HG02870 (cell line): ENCODE measurements at regions not wholly inside any gene's neighbourhood (a gene's known extent, or its start where the extent isn't known, plus 50 kb on each side); places are given as distances from the start of the nearest gene placed in this dataset.

Experiments
- ATAC-seq: cut with Tn5 transposase; IDR thresholded peaks from one replicate; pipeline ENCODE4 v1.9.1; 2021; ENCODE audit warnings: mild to moderate bottlenecking, moderate library complexity; ENCODE audit not compliant: unreplicated experiment

DNA sequence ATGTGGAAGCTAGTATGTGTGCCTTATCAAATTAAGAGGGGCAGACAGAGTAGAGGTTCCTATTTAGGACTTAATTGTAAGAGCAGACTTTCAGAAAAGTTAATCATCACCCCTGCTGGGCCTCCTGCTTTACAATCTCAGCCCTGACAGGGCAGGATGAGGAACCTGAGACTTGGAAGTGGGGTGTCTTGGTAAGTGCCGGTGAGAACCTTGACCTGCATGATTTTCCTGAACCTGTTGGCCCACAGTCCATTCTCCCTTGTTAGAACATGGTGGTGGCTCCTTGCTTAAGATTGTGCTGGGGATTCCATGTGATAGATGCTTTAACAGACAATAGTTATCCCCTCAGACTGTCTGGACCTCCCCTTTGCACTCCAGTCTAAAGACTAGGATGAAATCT is 141.7 kb upstream of the TMEM72 start:
- ATAC-seq, result no peak

DNA sequence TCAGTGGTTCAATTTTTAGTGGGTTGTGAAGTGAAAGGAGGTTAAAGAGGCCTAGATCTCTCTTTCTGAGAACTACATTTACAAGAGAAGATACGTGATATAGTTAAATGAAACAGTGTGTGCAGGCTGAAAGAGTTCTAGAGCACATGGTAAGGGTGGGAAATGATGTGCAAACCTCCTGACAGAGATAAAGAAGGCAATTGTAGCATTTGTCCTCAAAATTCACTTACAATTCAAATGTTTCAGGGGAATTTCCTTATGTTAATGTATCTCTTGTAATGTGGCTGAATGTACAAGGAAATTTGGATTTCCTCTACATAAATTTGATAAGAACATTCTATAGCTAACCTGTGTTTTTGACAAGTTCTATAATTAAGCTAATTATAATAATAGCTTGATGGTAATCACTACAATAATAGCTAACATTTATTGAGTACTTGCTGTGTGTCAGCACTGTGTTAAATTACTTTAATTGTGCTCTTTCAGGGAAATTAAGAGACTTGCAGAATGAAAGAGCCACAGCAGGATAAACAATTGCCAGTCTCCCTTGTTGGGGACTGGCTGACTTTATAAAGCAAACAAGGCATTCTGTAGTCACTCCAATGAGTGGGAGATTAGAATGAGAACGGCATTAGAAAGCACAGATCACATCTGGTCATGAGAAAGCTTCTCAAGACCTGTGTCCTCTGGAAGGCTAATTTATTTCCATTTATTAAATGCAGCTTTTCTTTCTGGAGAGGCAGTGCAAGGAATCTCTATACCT is 139.7 kb upstream of the TMEM72 start:
- no peak for ATAC-seq

DNA sequence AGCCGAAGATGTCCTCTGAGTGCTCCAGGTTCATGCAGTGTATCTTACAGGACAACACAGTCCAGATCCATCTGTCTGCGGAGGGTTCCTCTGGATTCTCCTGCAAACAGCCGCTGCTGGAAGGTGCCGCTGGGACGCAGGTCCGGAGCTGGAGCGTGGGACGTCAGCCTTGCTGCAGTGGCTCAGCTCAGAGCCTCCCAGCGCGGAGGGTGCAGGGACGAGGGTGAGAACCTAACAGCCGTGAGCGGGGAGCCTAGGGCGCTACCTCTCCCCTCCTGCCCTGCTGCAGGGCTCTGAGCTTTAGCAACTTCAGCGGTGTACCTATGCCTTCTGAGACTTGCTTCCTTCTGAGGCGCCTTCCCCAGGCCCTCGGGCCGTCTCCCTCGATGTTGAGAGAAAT is 137.6 kb upstream of the TMEM72 start:
- ATAC-seq, result no peak

DNA sequence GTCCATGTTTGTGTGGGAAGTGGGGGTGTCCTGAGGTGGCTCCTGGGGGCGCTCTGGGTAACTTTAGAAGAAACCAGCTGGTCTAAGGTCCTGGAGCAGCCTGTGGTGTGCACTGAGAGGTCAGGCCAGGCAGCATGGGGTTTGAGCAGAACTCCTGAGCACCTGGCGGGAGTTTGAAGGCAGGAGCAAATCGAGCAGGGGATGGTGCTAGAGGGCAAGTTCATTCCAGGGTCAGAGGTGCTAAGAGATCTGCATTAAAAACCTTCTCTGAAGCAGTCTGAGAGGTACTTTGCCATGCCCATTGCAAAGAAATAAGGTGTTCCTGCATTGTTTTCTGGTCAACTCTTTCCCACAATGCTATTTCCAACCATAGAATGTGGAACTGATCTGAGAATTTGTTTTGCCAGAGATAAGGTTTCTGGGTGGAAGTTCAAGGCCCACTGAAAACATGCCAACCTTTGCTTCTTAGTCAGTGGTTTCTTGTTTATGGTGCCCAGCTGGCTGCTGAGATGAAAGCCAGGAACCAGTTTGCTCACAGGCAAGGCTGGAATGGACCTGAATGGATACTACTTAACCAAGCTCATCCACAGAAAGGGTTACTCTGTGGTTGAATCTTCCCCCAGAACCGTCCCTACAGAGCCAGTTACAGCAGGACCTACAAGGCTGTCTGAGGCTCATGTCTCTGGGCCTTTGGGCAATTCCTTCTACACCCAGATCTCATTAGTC is 136.3 kb upstream of the TMEM72 start:
- no peak for ATAC-seq

DNA sequence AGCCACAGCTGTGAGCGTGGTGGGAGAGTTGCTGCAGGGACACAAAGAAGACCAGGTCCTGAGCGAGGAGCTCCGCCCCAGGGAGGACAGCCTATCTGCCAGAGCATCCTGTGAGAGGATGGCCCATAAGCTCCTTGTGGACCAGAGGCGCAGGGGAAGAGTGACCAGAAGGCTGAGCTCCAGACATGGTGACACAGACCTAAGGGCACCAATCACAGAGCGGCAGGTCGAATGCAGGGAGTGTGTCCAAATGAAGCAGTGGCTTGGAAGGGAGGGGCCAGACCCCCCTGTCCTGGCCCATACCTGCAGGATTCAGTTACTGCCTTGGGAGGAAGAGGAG is 135.8 kb upstream of the TMEM72 start:
- ATAC-seq, result no peak

DNA sequence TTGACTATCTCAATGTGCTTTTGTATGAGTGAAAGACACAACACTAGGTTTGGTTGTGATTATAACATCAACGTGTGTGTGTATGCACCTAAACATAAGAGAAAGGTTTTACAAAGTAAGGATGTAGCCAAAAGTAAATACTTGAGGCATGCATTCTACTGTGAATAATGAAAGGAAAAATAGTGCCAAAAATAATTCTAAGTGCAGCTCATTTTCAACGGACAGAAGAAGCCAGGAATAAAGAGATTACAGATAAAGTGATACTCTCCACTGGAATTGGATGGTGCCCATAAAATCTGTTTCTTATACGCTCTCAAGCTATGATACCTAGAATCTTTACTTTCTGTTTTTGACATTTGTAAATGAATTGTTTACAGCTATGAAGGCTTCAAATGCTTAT is 135.0 kb upstream of the TMEM72 start:
- ATAC-seq, result no peak

DNA sequence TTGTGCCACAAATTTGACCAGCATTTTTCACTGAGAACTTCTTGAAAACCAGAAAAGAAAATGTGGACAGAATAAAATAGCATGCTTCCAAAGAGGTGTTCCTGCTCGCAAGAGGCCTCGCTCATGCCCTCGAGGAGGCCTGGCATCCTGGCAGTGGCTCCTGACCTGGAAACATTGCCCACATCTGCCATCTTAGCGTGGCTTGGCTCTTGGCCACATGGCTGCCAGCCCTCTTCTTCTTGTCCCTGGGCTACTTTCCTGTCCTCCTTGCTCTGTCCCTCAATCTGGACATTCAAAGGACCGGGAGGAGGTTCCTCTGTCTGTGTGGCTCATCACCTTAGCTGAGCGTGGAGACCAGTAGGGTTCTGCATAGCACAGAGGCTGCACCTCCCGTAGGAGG is 131.6 kb upstream of the TMEM72 start:
- ATAC-seq, result no peak

DNA sequence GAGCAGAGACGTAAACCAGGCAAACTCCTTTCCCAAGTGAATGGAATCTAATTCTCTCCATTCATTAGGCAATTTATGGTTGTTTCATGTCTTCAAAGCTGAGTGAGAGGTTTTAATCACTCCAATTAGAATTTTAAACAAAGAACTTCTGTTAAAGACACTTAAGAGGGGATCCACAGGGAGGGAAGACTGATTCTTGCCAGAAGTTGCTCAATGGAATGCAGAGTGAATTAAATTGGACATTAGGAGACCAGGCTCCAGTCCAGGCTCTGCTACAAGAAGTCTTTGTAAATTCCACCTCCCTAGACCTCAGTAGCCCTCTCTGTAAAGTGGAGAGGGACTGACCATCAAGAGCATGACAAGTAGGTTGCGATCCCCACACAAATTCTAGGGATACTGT is 130.7 kb upstream of the TMEM72 start:
- no peak for ATAC-seq

DNA sequence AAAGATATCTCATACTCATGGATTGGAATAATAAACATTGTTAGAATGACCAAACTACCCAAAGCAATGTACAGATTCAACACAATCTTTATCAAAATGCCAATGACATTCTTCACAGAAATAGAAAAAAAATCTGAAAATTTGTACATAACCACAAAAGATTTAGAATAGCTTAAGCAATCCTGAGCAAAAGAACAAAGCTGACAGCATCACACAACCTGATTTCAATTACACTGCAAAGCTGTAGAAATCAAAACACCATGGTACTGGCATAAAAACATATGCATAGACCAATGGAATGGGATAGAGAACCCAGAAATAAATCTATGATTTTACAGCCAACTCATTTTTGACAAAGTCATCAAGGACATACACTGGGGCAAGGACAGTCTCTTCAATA is 130.0 kb upstream of the TMEM72 start:
- ATAC-seq, result no peak

DNA sequence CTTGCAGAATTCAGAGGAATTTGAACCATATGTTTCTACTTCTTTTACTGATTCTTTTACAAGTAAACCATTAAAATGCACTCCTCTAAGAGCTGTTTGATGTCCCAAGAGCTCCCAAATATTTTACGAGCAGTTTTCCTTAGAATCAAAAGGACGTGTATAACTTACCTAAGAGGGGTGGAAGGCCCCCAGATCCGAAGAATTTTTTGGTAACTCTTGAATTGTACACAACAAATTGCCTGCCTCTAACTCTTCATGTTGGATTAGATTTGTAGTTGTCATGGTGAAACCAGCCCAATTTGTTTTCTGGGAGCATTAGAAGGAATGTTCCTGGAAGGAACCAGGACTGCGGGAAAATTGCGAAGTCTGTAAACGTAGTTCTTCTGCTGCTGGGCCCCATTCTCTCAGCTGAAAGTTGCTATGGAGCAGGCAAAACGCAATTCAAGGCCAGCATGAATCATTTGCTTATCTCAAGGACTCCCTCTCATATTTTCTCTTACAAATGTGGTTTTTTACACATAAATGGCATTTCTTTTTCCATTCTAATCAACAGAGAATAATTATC is 124.8 kb upstream of the TMEM72 start:
- ATAC-seq, result no peak

DNA sequence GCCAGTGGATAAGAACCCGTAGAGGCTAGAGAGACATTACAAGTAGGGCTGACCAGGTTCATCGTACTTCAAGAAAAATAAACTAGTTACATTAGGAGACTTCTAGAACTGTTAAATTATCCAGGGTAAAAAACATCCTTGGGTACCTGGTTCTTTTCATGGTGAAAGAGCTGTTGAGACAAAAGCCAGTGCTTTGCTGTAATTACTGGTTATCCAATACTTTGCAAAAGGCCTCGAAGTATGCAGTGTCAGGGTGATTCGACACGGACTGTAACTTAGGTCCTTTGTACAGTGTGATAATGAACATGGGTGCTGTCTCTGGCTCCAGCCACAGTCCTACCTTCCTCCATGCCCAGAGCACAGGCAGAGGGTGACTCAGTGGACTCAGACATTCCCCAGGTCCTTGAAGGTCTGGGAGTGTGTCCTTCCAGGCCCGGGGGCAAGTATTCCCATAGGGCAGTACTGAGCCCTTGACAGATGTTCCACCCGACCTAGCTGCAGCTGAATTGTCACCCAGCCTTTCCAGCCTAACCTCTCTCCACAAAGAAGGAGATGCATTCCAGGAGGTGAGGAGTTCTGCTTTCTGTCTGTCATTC is 123.6 kb upstream of the TMEM72 start:
- ATAC-seq, result no peak

DNA sequence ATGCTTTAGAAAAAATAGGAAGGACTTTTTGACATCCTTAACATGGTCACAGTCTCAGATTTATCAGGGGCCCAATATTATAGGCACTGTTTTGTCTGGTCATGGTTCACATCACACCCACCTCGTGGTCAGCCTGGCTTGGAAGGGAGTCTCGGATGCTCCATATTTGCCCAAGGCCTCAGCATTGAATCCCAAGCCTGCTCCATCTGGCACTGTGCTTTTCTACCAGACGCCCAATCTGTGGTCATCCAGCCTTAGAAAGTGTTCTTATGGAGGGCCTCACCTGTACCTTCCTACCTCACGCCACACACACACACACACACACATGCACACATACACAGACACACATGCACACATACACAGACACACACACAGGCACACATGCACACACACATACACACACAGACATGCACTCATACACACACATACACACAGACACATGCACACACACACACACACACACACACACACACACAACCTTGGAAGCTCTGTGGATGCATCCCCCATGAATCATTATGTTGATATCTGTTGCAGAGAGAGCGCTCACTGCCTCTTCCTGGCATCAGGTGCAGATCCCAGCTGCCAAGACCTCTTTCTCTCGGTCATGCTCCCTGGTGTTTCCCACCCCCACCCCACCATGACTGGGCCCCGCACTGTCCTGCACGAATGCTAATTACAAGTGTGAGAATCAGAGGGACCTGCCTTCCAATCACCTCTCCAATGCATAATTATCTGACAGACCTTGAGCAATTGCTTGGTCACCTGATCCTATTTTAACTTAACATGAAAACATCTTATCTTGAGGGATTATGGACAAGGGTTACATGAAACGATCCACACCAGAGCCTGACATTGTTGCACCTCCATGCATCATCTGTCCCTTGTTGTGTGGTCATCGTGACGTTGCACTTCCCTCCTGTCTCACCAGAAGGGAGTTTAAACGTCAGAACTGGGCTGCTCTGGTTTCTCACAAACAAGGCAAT is 122.7 kb upstream of the TMEM72 start:
- no peak for ATAC-seq

DNA sequence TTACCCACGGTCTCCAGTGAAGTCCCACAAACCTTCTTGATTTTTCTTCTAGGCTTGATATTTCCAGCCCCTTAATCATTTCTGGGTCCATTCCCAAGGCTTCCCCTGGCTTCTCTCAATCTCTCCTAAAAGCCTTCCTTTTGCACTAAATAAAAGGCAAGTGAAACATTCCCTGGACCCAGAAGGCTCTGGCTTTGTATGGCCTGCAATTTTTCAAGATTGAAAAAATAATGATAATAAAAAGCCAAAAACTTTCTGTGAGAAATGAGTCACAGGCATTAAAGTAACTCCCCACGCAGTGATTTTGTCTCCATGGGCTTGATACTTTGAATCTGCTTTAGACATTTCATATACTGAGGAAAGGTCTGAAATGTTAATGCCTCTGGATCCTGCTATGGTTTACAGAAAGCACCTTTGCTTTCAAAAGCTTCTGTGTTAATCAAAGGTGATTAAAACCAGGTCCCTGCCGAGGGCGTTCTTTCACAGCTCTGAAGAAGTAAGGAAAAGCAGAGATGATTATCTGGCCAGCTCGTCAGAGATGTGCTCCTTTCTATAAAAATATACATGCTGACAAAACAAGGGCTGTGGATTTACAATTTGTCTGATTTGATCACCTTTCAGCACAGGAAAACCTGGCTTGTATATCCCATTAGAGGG is 118.9 kb upstream of the TMEM72 start:
- no peak for ATAC-seq

DNA sequence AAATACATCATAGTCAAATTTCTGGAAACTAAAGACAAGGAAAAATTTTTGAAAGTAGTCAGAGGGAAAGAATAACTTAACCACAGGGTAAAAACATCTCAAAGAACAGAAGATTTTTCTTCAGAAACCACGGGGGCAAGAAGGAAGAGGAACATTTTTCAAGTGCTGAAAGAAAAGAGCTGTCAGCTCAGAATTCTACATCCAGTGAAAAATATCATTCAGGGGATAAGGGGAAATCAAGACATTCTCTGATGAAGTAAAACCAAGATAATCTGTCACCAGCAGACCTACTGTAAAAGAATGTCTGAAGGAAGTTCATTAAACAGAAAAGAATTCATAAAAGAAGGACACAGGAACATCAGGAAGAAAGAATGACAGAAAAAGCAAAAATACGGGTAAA is 111.2 kb upstream of the TMEM72 start:
- no peak for ATAC-seq

DNA sequence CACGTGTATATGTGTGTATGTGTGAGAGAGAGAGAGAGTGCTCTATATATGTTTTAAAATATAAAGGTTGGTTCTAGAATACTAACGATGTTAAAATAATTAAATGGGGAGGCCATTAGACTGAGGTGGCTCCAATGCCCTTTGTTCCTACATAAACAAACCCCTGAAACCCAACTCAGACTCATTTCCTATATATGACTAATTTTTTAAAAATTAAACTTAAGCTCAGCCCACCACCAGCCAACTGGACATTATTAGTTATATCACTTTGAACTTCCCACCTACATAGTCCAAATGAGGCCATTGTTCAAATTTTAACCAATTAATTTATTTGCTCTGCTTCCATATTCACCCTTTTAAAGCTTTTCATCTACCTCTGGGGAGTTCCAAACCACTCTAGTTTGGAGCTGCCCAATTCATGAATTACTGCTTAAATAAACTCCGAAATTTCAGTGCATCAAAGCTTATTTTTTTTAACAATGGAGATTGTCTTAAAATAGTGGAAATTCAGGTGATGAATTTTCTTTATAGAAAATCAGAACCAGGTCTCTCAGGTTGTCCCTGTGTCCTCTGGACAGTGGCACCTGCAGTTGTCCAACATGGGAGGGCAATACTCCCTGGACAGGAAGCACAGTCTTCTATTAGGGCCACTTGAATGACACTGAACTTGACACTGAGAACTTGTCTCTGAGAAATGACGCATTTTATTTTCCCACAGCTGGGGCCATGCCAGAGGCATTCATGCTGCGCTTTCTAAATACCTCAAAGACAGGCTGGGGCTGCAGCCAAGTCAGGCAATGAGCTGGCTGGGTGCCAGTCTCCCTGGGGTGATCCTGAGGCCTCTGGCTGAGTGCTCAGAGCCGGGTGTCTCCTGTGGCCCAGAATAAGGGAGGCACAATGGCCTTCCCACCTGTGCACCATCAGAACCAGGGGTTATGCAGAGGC is 109.5 kb upstream of the TMEM72 start:
- no peak for ATAC-seq

DNA sequence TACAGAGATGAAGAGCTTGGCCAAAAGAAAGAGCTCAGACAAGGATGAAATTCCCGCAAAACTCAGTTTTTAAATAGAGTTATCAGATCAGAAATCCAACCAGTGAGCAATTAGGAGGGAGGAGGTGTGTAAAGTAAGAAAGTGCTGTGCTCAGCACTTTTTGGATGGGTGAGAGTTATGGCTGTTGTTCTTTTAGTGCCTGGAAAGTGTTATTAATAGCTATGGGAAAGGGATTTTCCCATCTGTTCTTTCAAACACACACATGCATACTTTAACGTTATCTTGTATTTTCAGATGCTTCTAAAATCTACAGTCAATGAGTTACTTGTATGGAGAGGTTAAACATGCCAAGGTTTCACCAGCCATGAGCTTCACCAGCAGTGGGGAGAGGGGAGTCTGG is 107.3 kb upstream of the TMEM72 start:
- ATAC-seq, result no peak

DNA sequence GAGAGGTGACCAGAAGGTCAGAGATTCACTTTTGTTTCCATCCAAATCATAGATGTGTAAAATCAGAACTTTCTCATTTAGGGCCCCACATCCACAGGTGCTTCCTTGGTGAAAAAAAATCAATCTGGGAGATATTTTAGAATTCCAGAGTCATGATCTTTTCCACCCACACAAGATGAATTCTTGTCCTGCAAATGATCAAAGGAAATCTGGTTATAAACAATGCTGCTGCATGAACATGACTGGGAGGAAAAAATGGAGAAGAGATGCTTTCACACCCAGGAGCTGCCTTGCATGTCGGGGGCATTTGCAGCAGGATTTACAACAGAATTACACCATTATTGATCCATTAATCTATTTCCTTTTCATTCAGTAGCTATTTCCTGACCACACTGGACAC is 106.5 kb upstream of the TMEM72 start:
- no peak for ATAC-seq

DNA sequence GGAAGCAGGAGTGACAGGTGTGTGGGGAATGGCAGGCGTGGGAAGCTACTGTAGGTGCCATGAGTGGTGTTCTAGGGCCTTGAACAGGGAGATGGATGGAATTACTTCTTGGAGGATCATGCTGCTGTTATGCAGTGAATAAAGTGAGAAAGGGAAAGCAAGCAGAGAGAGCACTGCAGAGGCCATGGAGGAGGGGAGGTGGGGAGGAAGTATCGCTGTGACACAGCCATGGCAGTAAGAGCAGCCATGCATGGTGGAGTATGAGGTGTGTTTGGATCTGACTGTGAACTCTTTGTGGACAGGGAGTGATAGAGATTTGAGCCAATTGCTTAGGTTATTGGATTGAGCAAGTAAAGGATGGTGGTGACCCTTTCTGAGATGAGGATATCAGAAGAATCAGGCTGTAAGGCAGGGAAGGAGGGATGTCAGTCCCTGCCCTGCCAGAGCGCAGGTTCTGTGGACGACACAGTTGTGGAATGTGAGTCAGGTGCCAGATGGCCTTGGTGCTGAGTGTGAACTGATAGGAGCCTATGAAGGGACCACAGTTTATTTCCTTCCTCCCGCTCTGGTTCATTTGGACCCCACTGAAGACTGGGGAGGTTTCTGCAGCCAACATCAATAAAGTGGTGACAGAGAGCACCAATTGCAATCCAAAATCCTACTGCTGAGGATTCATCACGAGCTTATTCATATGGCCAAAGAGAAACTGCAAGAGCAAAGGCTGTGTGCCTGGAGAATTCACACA is 105.5 kb upstream of the TMEM72 start:
- ATAC-seq, result no peak

DNA sequence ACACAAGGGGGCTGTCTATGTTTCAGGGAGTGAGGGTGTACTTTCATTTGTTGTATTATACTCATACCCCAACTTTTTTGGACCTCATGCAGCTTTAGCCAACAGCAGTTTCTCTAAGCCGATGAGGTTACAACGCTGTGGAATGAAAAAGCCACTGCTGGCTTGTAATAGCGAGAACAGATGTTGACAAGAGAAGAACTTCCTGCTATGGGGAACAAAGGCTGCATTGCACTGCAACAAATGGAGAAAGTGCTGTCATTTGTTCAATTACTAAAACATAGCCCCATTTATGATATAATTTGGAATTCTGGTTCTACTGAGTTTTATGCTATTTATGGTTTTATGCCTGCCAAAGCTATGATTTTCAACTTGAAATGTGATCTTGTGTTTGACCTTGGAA is 104.2 kb upstream of the TMEM72 start:
- no peak for ATAC-seq
